MCF 10A (cell line): ENCODE measurements at regions not wholly inside any gene's neighbourhood (a gene's known extent, or its start where the extent isn't known, plus 50 kb on each side); places are given as distances from the start of the nearest gene placed in this dataset. TPM values are rescaled to one million over a fixed set of nuclear protein-coding genes. Genes with fewer than 3 reads are reported as not detected.

Experiments used
- BruUV-seq: library from RNA; stranded (reverse); fragments of 400-500 nt; replicated peaks from 2 replicates; lab custom pipeline; 2021; lab: Mats Ljungman, UMichigan
- CTCF ChIA-PET: fragments of 300-600 bp; sonication (Branson Sonifier 250); formaldehyde crosslinking; extraction: SDS; loops from one replicate; lab custom pipeline; 2021; ENCODE audit warnings: antibody characterized with exemption, inconsistent platforms; lab: Yijun Ruan, JAX
- POLR2A ChIA-PET: fragments of 300-600, 350-650 bp; sonication (Branson Sonifier 250); formaldehyde crosslinking; extraction: SDS; loops from one replicate; lab custom pipeline; 2020; ENCODE audit warnings: antibody characterized with exemption, inconsistent platforms; lab: Yijun Ruan, JAX
- DNase-seq: peaks from one replicate; pipeline ENCODE4 v3.0.0-alpha.2; 2018; ENCODE audit not compliant: unreplicated experiment
- H3K27ac Mint-ChIP-seq: one replicate; pipeline ENCODE4 v1.8.0; 2022; ENCODE audit warnings: mild to moderate bottlenecking, low read depth, mixed read lengths; ENCODE audit not compliant: unreplicated experiment
- H3K27me3 Mint-ChIP-seq: one replicate; pipeline ENCODE4 v1.8.0; 2022; ENCODE audit warnings: mixed read lengths; ENCODE audit not compliant: insufficient read depth, unreplicated experiment
- H3K36me3 Mint-ChIP-seq: one replicate; pipeline ENCODE4 v1.8.0; 2022; ENCODE audit warnings: mild to moderate bottlenecking, moderate library complexity, mixed read lengths; ENCODE audit not compliant: insufficient read depth, unreplicated experiment
- H3K4me1 Mint-ChIP-seq: one replicate; pipeline ENCODE4 v1.8.0; 2022; ENCODE audit warnings: mixed read lengths; ENCODE audit not compliant: insufficient read depth, unreplicated experiment
- H3K4me3 Mint-ChIP-seq: one replicate; pipeline ENCODE4 v1.8.0; 2022; ENCODE audit warnings: mild to moderate bottlenecking, moderate library complexity, mixed read lengths; ENCODE audit not compliant: unreplicated experiment
- H3K9me3 Mint-ChIP-seq: one replicate; pipeline ENCODE4 v1.8.0; 2022; ENCODE audit warnings: mixed read lengths; ENCODE audit not compliant: unreplicated experiment
- CTCF ChIP-seq: fragments of 200-600 bp; IDR thresholded peaks from one replicate; pipeline ENCODE4 v1.8.0; 2022; ENCODE audit warnings: antibody characterized with exemption, mild to moderate bottlenecking; ENCODE audit not compliant: unreplicated experiment
- intact Hi-C: fragments of 100-400 bp; cut with micrococcal nuclease; formaldehyde crosslinking; loops from 2 replicates; pipeline ENCODE4 v1.14.1; 2022
- microRNA-seq: library from miRNA; unstranded; fragments of <30 nt; microRNA quantifications from one replicate; pipeline ENCODE4 v1.2.0, GENCODE V29; 2022

- no peak for DNase-seq
- Mint-ChIP-seq H3K4me1 (no peaks in the 10 kb centered on the region), H3K4me3 (no peak overlapping the region), H3K27me3 (peaks cover 26% of the 10 kb centered on the region), H3K9me3 (peaks cover 12% of the 10 kb centered on the region), H3K27ac (no peak overlapping the region), H3K36me3 (no peaks in the 10 kb centered on the region)
- CTCF ChIA-PET = no interaction called here
- POLR2A ChIA-PET = no interaction called here
- intact Hi-C loops = loop anchor here (5.0 to 10.0 kb wide), 2 partner anchors 155 to 217 kb away; no protein-coding TSS in a partner anchor
- no peak for TF ChIP-seq CTCF
- BruUV-seq = no TSS peak
These were observed 50.4 kb upstream of the MAP3K7 start for GRCh38 chr6:90637320-90637719.

Small RNA genes in the stretch of these regions (microRNA-seq; reads per million reads assigned to microRNA genes)
- not detected for gene MIR4643
